Panc1 (cell line): ENCODE measurements at regions not wholly inside any gene's neighbourhood (a gene's known extent, or its start where the extent isn't known, plus 50 kb on each side); places are given as distances from the start of the nearest gene placed in this dataset.

ENCODE experiments used
- ATAC-seq: fragments of 200-7000 bp; cut with Tn5 transposase; 2 replicates; pipeline ENCODE4 v1.9.1; 2020; ENCODE audit warnings: mild to moderate bottlenecking, moderate library complexity
- BruUV-seq: library from RNA; stranded (reverse); fragments of 400-500 nt; replicated peaks from 2 replicates; lab custom pipeline; 2021; lab: Mats Ljungman, UMichigan
- CTCF ChIA-PET: fragments of 300-600 bp; sonication (Branson Sonifier 250); formaldehyde crosslinking; loops from one replicate; lab custom pipeline; 2022; ENCODE audit warnings: antibody characterized with exemption; lab: Charles Lee
- POLR2A ChIA-PET: fragments of 300-600 bp; sonication (Branson Sonifier 250); formaldehyde crosslinking; loops from one replicate; lab custom pipeline; 2022; ENCODE audit warnings: antibody characterized with exemption; lab: Charles Lee
- DNase-seq: peaks from one replicate; pipeline ENCODE4 v3.0.0-alpha.2; 2010; ENCODE audit warnings: low read depth, low spot score
- H3K27ac ChIP-seq: 2 replicates; pipeline ENCODE4 v1.5.1; 2011; ENCODE audit warnings: mild to moderate bottlenecking, low read length, inconsistent platforms
- H3K27me3 ChIP-seq: fragments of 200-500 bp; sonication (Bioruptor generic); 2 replicates; pipeline ENCODE4 v1.6.0; 2014; ENCODE audit warnings: low read length, inconsistent platforms; ENCODE audit not compliant: control insufficient read depth, insufficient read depth
- H3K36me3 ChIP-seq: fragments of 200-500 bp; sonication (Bioruptor generic); 2 replicates; pipeline ENCODE4 v1.5.1; 2014; ENCODE audit warnings: inconsistent platforms, mild to moderate bottlenecking, low read length, moderate library complexity; ENCODE audit not compliant: control insufficient read depth, insufficient read depth
- H3K4me1 ChIP-seq: 2 replicates; pipeline ENCODE4 v1.5.1; 2011; ENCODE audit warnings: inconsistent platforms, mild to moderate bottlenecking, low read length, moderate library complexity; ENCODE audit not compliant: control insufficient read depth, insufficient read depth
- H3K4me3 ChIP-seq, 2 experiments: 2 replicates each; pipeline ENCODE4 v1.5.1; 2011 to 2012; ENCODE audit warnings: low read depth in 2 of 2, low read length in 2 of 2, mild to moderate bottlenecking in 2 of 2, inconsistent platforms in 1 of 2, moderate library complexity in 1 of 2
- H3K9me3 ChIP-seq: fragments of 200-500 bp; sonication (Bioruptor generic); 2 replicates; pipeline ENCODE4 v1.5.1; 2014; ENCODE audit warnings: low read depth, mild to moderate bottlenecking, inconsistent platforms, low read length, moderate library complexity; ENCODE audit not compliant: control insufficient read depth, insufficient read depth
- POLR2AphosphoS5 ChIP-seq: IDR thresholded peaks from 2 replicates; pipeline ENCODE4 v1.6.1; 2012; ENCODE audit warnings: mild to moderate bottlenecking, low read depth, low read length, moderate library complexity
- SIN3A ChIP-seq: IDR thresholded peaks from 2 replicates; pipeline ENCODE4 v1.6.1; 2012; ENCODE audit warnings: low read depth, mild to moderate bottlenecking, low read length, moderate library complexity, borderline replicate concordance; ENCODE audit not compliant: insufficient read depth
- TCF7L2 ChIP-seq: IDR thresholded peaks from 2 replicates; pipeline ENCODE4 v1.6.1; 2011; ENCODE audit warnings: mild to moderate bottlenecking, low read depth, low read length, inconsistent platforms
- in situ Hi-C: cut with HindIII; loops from 2 replicates; pipeline ENCODE4 v1.10.0; 2016; ENCODE audit warnings: low sequenced_read_pairs, low pct_unique_long_range_greater_than_20kb
- intact Hi-C: fragments of 100-400 bp; cut with micrococcal nuclease; formaldehyde crosslinking; loops from one replicate; pipeline ENCODE4 v1.10.0; 2022; ENCODE audit not compliant: unreplicated experiment
- TF ChIP-seq, protein P1 (sequence below), 2 experiments: IDR thresholded peaks; 2 replicates each; pipeline ENCODE4 v1.6.1; 2011 to 2012; ENCODE audit warnings: low read depth in 2 of 2, control low read depth in 1 of 2, low read length in 1 of 2, mild to moderate bottlenecking in 1 of 2, moderate library complexity in 1 of 2; ENCODE audit not compliant: insufficient read depth in 1 of 2
- TF ChIP-seq, protein P2 (sequence below): fragments of 450-650 bp; IDR thresholded peaks from 2 replicates; pipeline ENCODE4 v1.5.1; 2017; ENCODE audit warnings: mild to moderate bottlenecking

DNA sequence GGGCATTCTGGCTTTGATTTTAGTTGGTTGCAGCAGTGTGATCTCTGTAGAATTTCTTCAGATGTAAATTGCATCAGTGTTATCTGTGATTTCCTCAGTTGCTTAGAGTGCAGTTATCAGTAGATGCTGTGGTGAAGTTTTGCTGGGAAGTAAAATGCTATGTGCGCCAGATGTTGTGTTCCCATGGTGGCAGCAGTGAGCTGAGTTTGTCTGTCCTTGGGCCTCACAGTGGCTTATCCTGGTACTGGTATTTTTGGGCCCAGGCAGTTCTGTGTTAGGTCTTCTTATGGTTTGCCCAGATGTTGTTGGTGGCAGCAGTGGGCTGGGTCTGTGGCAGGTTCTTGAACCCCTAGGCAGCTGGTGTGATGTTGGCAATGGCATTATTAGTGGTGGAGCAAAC is 1242.1 kb downstream of the PLA2G4A start:
- Histone ChIP-seq H3K27me3 (no peaks in the 10 kb centered on the region), H3K27ac (no peak overlapping the region), H3K4me1 (no peaks in the 10 kb centered on the region), H3K36me3 (no peaks in the 10 kb centered on the region), H3K9me3 (peaks cover 11% of the 10 kb centered on the region), H3K4me3 (no peak overlapping the region)
- in situ Hi-C loops (no loop called here), intact Hi-C loops (no loop called here)
- POLR2A ChIA-PET = interaction anchor here (0.7 kb wide), 1 partner anchor 1749 kb away, joined by 3 read pairs; no protein-coding TSS in a partner anchor
- no peak for ATAC-seq
- BruUV-seq = no TSS peak
- TF ChIP-seq, protein P1, sequence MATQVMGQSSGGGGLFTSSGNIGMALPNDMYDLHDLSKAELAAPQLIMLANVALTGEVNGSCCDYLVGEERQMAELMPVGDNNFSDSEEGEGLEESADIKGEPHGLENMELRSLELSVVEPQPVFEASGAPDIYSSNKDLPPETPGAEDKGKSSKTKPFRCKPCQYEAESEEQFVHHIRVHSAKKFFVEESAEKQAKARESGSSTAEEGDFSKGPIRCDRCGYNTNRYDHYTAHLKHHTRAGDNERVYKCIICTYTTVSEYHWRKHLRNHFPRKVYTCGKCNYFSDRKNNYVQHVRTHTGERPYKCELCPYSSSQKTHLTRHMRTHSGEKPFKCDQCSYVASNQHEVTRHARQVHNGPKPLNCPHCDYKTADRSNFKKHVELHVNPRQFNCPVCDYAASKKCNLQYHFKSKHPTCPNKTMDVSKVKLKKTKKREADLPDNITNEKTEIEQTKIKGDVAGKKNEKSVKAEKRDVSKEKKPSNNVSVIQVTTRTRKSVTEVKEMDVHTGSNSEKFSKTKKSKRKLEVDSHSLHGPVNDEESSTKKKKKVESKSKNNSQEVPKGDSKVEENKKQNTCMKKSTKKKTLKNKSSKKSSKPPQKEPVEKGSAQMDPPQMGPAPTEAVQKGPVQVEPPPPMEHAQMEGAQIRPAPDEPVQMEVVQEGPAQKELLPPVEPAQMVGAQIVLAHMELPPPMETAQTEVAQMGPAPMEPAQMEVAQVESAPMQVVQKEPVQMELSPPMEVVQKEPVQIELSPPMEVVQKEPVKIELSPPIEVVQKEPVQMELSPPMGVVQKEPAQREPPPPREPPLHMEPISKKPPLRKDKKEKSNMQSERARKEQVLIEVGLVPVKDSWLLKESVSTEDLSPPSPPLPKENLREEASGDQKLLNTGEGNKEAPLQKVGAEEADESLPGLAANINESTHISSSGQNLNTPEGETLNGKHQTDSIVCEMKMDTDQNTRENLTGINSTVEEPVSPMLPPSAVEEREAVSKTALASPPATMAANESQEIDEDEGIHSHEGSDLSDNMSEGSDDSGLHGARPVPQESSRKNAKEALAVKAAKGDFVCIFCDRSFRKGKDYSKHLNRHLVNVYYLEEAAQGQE (IDR thresholded peaks at IDR 0.05; ENCODE audit: insufficient read depth in 1 of 2, low read depth in 2 of 2, low read length in 1 of 2) = no peak
- DNase-seq = no peak
- CTCF ChIA-PET = no interaction called here

DNA sequence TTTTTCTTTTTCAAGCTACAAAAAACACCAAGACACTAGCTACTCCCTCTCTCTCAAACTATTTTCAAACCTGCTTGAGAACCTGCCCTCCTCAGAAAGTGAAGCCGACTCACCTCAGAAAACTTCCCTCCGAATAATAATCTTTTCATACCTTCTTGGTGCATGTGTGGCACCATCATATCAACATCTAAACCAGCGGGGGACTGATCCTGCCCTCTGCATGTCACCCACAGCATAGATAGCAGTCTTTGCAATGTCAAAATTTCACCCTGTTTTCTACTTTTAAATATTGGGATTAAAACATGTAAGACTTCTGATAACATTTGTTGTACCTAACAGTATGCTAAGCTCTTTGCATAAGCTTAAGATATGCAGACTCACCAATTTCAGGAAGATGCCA is 1260.3 kb downstream of the PLA2G4A start:
- Histone ChIP-seq H3K36me3 (no peaks in the 10 kb centered on the region; the same call in 1 of the 2 replicates), H3K4me3 (no peak overlapping the region), H3K4me1 (no peaks in the 10 kb centered on the region), H3K9me3 (peaks cover 4% of the 10 kb centered on the region; the same call in 1 of the 2 replicates), H3K27me3 (no peaks in the 10 kb centered on the region), H3K27ac (no peak overlapping the region)
- no peak for ATAC-seq
- no TSS peak for BruUV-seq
- ChIA-PET CTCF (no interaction called here), POLR2A (no interaction called here)
- intact Hi-C loops = no loop called here
- in situ Hi-C loops = no loop called here
- TF ChIP-seq TCF7L2 = no peak
- TF ChIP-seq POLR2AphosphoS5 = no peak
- no peak for TF ChIP-seq SIN3A
- TF ChIP-seq, protein P1 (IDR thresholded peaks at IDR 0.05; ENCODE audit: insufficient read depth in 1 of 2, low read depth in 2 of 2, low read length in 1 of 2) = no peak
- TF ChIP-seq, protein P2, sequence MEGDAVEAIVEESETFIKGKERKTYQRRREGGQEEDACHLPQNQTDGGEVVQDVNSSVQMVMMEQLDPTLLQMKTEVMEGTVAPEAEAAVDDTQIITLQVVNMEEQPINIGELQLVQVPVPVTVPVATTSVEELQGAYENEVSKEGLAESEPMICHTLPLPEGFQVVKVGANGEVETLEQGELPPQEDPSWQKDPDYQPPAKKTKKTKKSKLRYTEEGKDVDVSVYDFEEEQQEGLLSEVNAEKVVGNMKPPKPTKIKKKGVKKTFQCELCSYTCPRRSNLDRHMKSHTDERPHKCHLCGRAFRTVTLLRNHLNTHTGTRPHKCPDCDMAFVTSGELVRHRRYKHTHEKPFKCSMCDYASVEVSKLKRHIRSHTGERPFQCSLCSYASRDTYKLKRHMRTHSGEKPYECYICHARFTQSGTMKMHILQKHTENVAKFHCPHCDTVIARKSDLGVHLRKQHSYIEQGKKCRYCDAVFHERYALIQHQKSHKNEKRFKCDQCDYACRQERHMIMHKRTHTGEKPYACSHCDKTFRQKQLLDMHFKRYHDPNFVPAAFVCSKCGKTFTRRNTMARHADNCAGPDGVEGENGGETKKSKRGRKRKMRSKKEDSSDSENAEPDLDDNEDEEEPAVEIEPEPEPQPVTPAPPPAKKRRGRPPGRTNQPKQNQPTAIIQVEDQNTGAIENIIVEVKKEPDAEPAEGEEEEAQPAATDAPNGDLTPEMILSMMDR = no peak
- DNase-seq = no peak
